ENCODE measurements at regions not wholly inside any gene's neighbourhood (a gene's known extent, or its start where the extent isn't known, plus 50 kb on each side); places are given as distances from the start of the nearest gene placed in this dataset.
"Not testable (repeated sequence)": the region's sequence is repeated elsewhere in the genome, so short reads cannot be mapped to it uniquely, and the experiment has no call there.

DNA sequence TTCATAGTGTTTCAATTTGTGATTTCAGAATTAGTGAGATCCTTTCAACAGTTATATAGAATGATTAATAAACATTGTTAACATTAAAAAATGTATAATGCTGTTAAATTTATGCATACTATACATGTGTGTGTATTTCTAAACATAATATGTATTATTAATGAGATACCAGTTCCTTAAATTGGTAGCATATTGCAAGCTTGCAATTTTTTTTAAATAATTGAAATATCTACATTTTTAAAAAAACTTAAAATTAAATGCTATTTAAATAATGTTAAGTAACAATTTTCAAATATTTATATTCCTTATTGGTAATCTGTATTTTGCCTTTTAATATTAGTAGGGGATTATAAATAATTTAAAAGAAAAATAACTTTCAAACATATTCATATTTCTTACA is 1479.5 kb upstream of the PCDH7 start:
- no peak for DNase-seq

DNA sequence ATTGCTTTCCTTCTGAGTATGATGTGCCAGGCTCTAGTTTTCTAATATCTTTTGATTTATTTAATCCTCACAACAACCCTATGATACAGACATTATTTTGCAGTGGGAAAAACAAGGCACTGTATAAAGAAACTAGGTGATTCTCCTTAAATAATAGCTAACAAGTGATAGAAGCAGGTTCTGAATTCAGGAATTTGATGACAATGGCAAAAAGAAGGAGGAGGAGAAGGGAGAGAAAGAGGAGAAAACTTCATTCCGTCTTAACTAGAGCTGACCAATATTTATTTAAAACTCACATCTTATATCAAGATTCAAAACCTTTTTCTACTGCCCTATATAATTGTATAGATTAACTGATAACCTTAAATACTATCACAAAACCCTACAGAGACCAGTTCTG is 1477.1 kb upstream of the PCDH7 start:
- no peak for DNase-seq

- DNase-seq = no peak
Observed at GRCh38 chr4:29243851-29244250, 1476.3 kb upstream of the PCDH7 start.

DNA sequence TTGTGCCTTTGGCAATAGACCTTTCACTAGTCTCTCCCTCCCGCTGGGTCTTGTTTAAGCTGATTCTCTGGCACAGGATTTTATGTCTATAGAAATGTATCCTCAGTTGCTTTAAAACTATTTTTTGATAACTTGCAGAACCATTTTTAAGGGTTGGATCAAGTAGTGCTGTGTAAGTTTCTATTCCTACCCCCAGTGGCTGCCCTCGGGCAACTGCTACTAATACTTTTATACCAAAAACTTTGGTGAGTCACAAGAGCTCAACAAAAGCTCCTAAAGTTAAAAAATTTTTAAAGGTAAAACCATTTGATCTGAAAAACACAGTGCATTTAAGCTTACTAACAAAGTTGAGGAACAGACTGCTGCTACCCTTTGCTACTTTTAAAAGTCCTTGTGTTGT is 1460.6 kb upstream of the PCDH7 start:
- no peak for DNase-seq

GRCh38 chr4:29262986-29263385 is 1457.2 kb upstream of the PCDH7 start:
- no peak for DNase-seq

- no peak for DNase-seq
Observed at GRCh38 chr4:29276150-29276549, 1444.0 kb upstream of the PCDH7 start.

GRCh38 chr4:29277381-29277780 is 1442.8 kb upstream of the PCDH7 start:
- DNase-seq = no peak

DNA sequence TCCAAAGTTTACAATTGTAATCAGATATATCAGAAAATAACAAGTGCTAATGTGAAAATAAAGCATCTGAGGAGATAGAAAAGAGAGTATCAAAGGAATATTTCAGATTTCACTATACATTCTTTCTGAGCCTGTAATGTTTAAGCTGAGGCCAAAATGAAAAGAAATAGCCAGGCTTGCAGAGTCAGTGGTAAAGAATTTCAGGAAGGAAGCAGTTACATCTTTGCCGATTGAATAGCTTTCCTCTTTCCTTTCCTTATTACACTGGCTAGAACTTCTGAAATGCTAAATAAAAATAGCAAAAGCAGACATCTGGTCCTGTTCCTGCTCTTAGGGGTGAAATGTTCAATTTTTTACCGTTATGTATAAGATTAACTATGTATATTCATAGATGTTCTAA is 1441.6 kb upstream of the PCDH7 start:
- no peak for DNase-seq

DNA sequence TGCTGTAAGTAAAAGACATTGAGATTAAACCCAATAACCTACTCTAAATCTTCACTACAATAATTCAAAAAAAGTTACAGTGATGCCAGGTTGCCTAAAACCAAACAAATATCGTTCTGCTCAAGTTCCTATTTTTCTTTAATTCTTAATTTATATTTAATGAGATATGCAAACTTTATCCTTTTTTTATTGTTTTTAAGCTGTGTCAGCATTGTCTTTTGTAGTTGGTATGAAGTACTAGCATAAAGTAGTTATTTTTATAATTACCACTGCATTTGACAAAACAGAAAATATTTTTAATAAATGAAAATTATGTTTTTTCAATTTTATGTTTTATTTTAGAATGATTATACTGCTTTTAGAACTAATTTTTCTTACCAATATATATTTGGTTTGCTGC is 1431.1 kb upstream of the PCDH7 start:
- DNase-seq = no peak

DNA sequence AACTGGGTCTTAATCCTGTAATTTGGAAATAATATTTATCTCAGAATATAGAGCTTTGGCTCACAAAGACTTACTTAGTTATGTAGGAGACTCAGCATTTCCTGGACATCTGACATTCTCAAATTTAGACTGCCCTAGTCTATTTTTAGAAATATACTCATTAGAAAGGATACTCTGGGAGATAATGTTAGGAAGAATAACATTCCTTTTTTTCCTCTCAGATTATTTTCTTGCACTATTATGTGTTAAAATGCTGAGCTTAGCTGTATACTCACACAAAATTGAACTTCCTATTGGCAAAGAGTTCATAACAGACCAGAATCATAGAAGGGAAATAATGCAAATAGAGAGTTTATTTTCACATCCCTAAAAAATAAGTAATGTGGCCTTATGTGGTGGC is 1424.9 kb upstream of the PCDH7 start:
- no peak for DNase-seq

DNA sequence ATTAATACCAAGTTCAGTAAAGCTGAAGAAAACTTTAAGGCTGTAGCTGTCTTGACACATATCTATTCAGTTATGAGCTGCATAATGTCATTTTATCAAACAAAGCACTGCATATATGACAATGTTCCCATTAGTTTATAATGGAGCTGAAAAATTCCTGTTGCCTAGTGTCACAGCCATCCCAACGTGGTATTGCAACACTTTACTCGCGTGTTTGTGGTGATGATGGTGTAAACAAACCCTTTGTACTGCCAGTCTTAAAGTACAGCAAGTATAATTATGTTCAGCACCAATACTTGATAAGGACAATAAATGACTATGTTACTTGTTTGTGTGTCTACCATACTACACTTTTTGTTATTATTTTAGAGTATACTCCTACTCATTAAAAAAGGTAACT is 1415.6 kb upstream of the PCDH7 start:
- no peak for DNase-seq

GRCh38 chr4:29307256-29307655 is 1412.9 kb upstream of the PCDH7 start:
- DNase-seq = no peak

DNA sequence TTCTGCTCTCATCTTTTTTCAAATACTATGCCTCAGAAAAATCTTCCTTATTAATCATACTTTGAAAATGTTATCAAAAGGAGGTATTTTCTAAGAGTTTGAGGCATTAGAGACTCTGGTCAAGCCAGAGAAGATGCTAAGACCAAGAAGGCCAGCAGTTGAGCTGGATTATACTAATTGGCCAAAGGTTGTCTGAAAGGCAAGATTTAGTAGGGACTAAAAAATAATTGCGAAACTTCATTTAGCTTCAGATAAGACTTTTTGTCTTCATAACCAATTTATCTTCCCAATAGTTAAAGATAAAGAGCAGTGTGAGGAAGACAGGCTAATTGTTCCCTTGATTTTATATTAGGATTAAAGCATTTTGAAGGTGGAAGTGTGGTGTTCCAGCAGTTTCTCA is 1412.4 kb upstream of the PCDH7 start:
- DNase-seq = no peak

- no peak for DNase-seq
Observed at GRCh38 chr4:29309050-29309449, 1411.1 kb upstream of the PCDH7 start.

DNA sequence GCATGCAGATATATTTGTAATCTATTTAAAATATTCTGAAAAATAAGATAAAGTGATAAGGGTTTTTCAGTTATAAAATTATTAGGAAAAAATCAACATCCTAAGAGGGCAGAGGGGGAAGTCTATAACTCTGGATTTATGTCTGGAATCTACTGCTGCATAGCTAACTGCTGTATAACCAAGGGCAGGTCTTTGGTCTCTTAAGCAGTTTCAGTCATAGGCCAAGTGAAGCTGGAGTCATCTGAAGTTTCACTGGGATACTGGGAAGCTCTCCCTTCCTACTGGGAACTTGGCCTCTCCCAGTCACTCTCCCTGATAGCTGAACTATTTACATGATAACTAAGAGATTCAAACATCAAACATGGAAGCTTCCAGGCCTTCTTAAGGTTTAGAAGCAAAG is 1409.9 kb upstream of the PCDH7 start:
- DNase-seq = no peak

GRCh38 chr4:29311247-29311646 is 1408.9 kb upstream of the PCDH7 start:
- no peak for DNase-seq

- no peak for DNase-seq
Observed at GRCh38 chr4:29319663-29320340, 1400.4 kb upstream of the PCDH7 start.

GRCh38 chr4:29320947-29321620 is 1399.1 kb upstream of the PCDH7 start:
- DNase-seq = no peak

DNA sequence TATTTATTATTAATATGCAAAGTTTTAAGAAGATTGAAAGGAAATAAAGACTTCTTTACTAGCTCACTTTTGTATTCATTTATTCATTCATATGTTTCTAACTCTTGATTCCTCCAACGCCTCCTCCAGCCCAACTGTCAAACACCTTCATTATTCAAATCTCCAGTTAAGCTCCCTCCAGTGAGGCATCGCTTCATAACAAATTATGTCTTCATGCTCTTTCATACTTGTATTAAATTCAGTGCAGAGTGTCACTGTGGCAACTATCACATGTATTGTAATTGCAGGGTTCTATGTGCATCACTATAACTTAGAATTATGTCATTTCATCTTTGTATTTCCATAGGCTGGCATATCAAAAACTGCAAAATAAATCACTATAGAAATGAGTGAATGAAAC is 1394.2 kb upstream of the PCDH7 start:
- DNase-seq = no peak

- no peak for DNase-seq
Observed at GRCh38 chr4:29326816-29327215, 1393.4 kb upstream of the PCDH7 start.

DNA sequence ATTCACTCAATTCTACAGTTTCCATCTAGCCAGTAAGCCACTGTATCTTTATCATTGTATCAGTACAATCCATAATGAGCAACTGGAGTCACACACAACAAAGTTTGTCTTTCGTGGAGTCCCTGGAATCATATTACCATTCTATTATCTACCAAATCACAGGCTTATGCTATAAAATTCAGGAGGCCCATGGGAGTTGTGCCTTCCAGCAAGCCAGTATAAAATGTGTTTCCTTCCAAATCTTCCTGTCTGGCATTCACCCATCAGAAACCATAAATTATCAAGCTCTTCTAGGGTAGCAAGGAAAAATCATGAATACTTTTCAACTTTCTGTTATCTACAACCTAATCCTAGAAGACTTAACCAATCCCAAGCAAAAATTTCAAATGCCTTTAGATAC is 1383.3 kb upstream of the PCDH7 start:
- DNase-seq = no peak

DNA sequence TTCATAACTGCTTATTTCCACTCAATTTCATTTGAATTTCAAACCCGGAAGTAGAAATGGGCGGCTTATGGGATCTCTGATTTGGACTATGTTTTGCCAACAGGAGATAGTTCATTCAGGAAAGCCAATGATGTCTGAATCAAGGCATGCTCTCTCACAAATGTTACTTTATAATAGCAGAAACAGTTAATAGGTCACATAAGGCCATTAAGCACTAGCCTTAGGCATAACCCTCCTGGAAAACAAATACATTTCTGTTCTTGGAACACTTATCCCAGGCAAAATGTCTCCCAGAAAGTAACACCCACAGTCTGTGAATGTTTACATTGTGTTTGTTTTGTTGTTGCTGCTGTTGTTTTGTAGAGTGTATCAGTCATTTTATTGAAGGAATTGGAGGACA is 1347.2 kb upstream of the PCDH7 start:
- no peak for DNase-seq

- no peak for DNase-seq
Observed at GRCh38 chr4:29375716-29376115, 1344.5 kb upstream of the PCDH7 start.

GRCh38 chr4:29378237-29378636 is 1341.9 kb upstream of the PCDH7 start:
- DNase-seq = not testable (repeated sequence)

- no peak for DNase-seq
Observed at GRCh38 chr4:29390921-29391320, 1329.2 kb upstream of the PCDH7 start.
